Mesothelial cell of epicardium (in vitro differentiated cells): ENCODE measurements at regions not wholly inside any gene's neighbourhood (a gene's known extent, or its start where the extent isn't known, plus 50 kb on each side); places are given as distances from the start of the nearest gene placed in this dataset.

ENCODE experiments used
- DNase-seq, 2 experiments: peaks; one replicate each; pipeline ENCODE4 v3.0.0; 2021; ENCODE audit warnings: low spot score in 2 of 2; ENCODE audit not compliant: unreplicated experiment in 2 of 2
- H3K27ac Mint-ChIP-seq: 2 replicates; pipeline ENCODE4 v1.8.0; 2021; ENCODE audit warnings: mixed read lengths
- H3K27me3 Mint-ChIP-seq: 2 replicates; pipeline ENCODE4 v1.8.0; 2021; ENCODE audit warnings: low read depth, mixed read lengths
- H3K36me3 Mint-ChIP-seq: 2 replicates; pipeline ENCODE4 v1.8.0; 2021; ENCODE audit warnings: mixed read lengths
- H3K4me1 Mint-ChIP-seq: 2 replicates; pipeline ENCODE4 v1.8.0; 2021; ENCODE audit warnings: mixed read lengths
- H3K4me3 Mint-ChIP-seq: 2 replicates; pipeline ENCODE4 v1.8.0; 2021; ENCODE audit warnings: mild to moderate bottlenecking, moderate library complexity, mixed read lengths
- H3K9me3 Mint-ChIP-seq: 2 replicates; pipeline ENCODE4 v1.8.0; 2021; ENCODE audit warnings: mixed read lengths
- CTCF ChIP-seq: fragments of 200-600 bp; sonication (generic); IDR thresholded peaks from one replicate; pipeline ENCODE4 v1.5.0; 2021; ENCODE audit warnings: antibody characterized with exemption; ENCODE audit not compliant: unreplicated experiment

GRCh38 chr3:117117188-117117936 is 407.8 kb downstream of the TUSC7 start:
- H3K27ac Mint-ChIP-seq, result no peak overlapping the region
- no peak for DNase-seq
- no peaks in the 10 kb centered on the region for H3K27me3 Mint-ChIP-seq
- no peak overlapping the region for H3K4me3 Mint-ChIP-seq
- H3K4me1 Mint-ChIP-seq, result peaks cover 11% of the 10 kb centered on the region
- no peaks in the 10 kb centered on the region for H3K9me3 Mint-ChIP-seq
- H3K36me3 Mint-ChIP-seq, result no peaks in the 10 kb centered on the region
- TF ChIP-seq CTCF, result no peak

DNA sequence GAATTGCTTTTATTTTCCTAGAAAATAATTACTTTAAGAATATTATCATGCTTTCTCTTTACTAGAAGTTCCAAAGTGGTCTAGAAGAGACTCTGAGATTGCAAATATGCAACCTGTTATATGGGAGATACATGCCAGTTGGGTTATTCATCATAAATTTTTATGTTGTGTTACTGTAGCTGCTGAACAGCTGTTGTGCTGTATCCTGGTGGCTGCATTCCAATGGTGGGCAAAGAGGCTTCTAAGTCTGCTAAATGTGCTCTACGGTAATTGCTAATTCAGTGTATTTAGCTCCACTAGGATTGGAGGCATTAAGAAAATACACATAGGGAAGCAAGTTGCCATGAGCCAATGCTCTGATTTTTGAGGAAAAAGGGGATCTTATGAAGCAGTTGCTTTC is 409.0 kb downstream of the TUSC7 start:
- H3K9me3 Mint-ChIP-seq, result no peaks in the 10 kb centered on the region
- H3K27ac Mint-ChIP-seq, result no peak overlapping the region
- TF ChIP-seq CTCF, result no peak
- no peak for DNase-seq
- H3K36me3 Mint-ChIP-seq, result no peaks in the 10 kb centered on the region
- no peaks in the 10 kb centered on the region for H3K27me3 Mint-ChIP-seq
- H3K4me1 Mint-ChIP-seq, result peaks cover 14% of the 10 kb centered on the region
- no peak overlapping the region for H3K4me3 Mint-ChIP-seq

DNA sequence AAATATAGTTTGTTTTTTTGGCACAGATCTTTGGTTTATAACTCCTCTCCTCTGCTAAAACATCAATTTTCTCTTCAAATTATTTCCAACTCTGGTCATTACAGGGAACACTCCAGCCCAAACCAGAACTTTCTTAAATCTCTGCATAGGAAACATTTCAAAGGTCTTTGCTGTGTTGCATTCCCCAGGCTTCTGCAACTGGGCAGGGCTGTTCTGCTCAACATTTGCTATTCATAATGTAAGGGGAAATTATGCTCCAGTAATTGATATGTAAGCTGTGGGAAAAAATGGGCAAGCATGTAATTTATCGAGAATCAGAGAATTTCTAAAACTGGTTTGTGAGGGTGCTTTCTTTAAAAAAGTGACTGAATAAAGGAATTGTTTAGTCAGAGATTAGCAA is 410.4 kb downstream of the TUSC7 start:
- no peaks in the 10 kb centered on the region for H3K9me3 Mint-ChIP-seq
- TF ChIP-seq CTCF, result no peak
- H3K27ac Mint-ChIP-seq, result no peak overlapping the region
- no peaks in the 10 kb centered on the region for H3K36me3 Mint-ChIP-seq
- H3K27me3 Mint-ChIP-seq, result no peaks in the 10 kb centered on the region
- H3K4me3 Mint-ChIP-seq, result no peak overlapping the region
- DNase-seq, result no peak
- peaks cover 9% of the 10 kb centered on the region for H3K4me1 Mint-ChIP-seq

DNA sequence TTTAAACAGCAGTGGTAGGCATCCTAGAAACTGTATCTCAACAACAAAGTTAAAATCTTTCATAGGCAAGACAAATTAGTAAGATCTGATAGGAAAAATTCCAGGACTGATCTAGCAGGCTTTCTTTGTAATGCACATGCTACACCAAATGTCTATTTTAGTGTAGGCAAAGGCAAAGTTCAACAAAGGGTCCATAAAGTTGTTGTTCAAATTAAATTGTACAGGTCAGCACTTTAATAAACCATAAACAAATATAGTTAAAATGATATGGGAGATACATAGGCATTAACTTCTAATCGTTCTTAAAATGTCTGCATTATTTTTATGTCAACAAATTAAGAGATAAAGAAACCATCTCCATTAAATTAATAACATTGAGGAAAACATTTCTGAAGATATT is 413.0 kb downstream of the TUSC7 start:
- no peak for DNase-seq
- no peak for TF ChIP-seq CTCF
- Mint-ChIP-seq H3K27me3 (no peaks in the 10 kb centered on the region), H3K36me3 (no peaks in the 10 kb centered on the region), H3K9me3 (no peaks in the 10 kb centered on the region), H3K4me1 (peaks cover 13% of the 10 kb centered on the region), H3K27ac (no peak overlapping the region), H3K4me3 (no peak overlapping the region)

- DNase-seq, result no peak
- H3K27me3 Mint-ChIP-seq, result no peaks in the 10 kb centered on the region
- no peaks in the 10 kb centered on the region for H3K36me3 Mint-ChIP-seq
- no peak overlapping the region for H3K4me3 Mint-ChIP-seq
- H3K4me1 Mint-ChIP-seq, result peaks cover 31% of the 10 kb centered on the region
- no peak for TF ChIP-seq CTCF
- H3K9me3 Mint-ChIP-seq, result no peaks in the 10 kb centered on the region
- no peak overlapping the region for H3K27ac Mint-ChIP-seq
Measured at GRCh38 chr3:117126460-117126859, 416.9 kb downstream of the TUSC7 start.
